ENCODE measurements at regions not wholly inside any gene's neighbourhood (a gene's known extent, or its start where the extent isn't known, plus 50 kb on each side); places are given as distances from the start of the nearest gene placed in this dataset.

- TF ChIP-seq CTCF (conservative IDR thresholded peaks at IDR 0.05; ENCODE audit: low read depth in 2 of 2) (no peak), STAT1 (IDR thresholded peaks at IDR 0.05; ENCODE audit: unreplicated experiment) (no peak), EZH2phosphoT487 (IDR thresholded peaks at IDR 0.05; ENCODE audit: unreplicated experiment) (no peak), JUNB (IDR thresholded peaks at IDR 0.05; ENCODE audit: unreplicated experiment) (no peak)
Measured at GRCh38 chr14:44053422-44053821, 453.7 kb downstream of the FSCB start.

All from GM23338 (cell line).